A673 (cell line): ENCODE measurements at regions not wholly inside any gene's neighbourhood (a gene's known extent, or its start where the extent isn't known, plus 50 kb on each side); places are given as distances from the start of the nearest gene placed in this dataset.

ENCODE experiments used
- EZH2 ChIP-seq: fragments of 200-600 bp; sonication (generic); IDR thresholded peaks from 2 replicates; pipeline ENCODE4 v1.6.1; 2017; ENCODE audit warnings: borderline replicate concordance, low read depth, mild to moderate bottlenecking, mixed read lengths, antibody characterized with exemption, low read length; ENCODE audit not compliant: poor library complexity, severe bottlenecking
- TF ChIP-seq, protein P1 (sequence below): fragments of 300-800, 200-600 bp; sonication (generic); conservative IDR thresholded peaks from 2 replicates; pipeline ENCODE4 v1.5.1; 2017; ENCODE audit warnings: low read depth, mild to moderate bottlenecking, antibody characterized with exemption, low read length, moderate library complexity, mixed read lengths

DNA sequence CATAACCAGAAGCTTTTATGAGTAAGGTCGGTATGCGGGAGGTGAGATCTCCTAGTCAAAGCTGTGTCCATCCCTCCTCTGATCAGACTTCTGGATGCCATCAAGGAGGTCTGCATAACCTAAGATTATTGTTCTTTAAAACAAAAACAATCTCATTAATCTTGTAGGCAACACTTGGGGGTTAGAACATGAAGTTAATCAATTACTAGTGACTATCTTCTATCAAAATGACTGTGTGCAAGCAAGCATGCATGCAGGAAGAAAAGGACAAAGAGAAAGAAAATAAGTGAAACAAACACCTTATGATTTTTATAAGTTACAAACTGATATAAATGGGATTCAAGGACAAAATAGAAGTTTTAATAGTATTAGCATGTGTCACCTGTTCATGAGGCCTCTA, 2435.9 kb upstream of the PCDH20 start:
- TF ChIP-seq, protein P1, sequence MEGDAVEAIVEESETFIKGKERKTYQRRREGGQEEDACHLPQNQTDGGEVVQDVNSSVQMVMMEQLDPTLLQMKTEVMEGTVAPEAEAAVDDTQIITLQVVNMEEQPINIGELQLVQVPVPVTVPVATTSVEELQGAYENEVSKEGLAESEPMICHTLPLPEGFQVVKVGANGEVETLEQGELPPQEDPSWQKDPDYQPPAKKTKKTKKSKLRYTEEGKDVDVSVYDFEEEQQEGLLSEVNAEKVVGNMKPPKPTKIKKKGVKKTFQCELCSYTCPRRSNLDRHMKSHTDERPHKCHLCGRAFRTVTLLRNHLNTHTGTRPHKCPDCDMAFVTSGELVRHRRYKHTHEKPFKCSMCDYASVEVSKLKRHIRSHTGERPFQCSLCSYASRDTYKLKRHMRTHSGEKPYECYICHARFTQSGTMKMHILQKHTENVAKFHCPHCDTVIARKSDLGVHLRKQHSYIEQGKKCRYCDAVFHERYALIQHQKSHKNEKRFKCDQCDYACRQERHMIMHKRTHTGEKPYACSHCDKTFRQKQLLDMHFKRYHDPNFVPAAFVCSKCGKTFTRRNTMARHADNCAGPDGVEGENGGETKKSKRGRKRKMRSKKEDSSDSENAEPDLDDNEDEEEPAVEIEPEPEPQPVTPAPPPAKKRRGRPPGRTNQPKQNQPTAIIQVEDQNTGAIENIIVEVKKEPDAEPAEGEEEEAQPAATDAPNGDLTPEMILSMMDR = no peak
- no peak for TF ChIP-seq EZH2
